Omental fat pad (tissue), 3 donors: ENCODE measurements at regions not wholly inside any gene's neighbourhood (a gene's known extent, or its start where the extent isn't known, plus 50 kb on each side); places are given as distances from the start of the nearest gene placed in this dataset.

Experiments used
- ATAC-seq: fragments of 150-250 bp; one replicate; pipeline ENCODE4 v1.9.1; 2016; ENCODE audit warnings: mild to moderate bottlenecking, moderate library complexity; ENCODE audit not compliant: low FRiP score
- DNase-seq: peaks from one replicate; pipeline ENCODE4 v3.0.0-alpha.2; 2019; ENCODE audit warnings: low spot score
- CTCF ChIP-seq, 3 donors: fragments of 450-650 bp; IDR thresholded peaks; one replicate each; pipeline ENCODE4 v1.5.1; 2016 to 2017; ENCODE audit warnings: antibody characterized with exemption in 3 of 3, mild to moderate bottlenecking in 3 of 3, moderate library complexity in 2 of 3

- TF ChIP-seq CTCF (IDR thresholded peaks at IDR 0.05), result no peak
- DNase-seq, result no peak
- no peak for ATAC-seq
These were observed 209.6 kb downstream of the PTBP2 start for GRCh38 chr1:96931136-96931535.

- no peak for TF ChIP-seq CTCF (IDR thresholded peaks at IDR 0.05)
- ATAC-seq (no peak), DNase-seq (no peak)
These were observed 212.7 kb downstream of the PTBP2 start for GRCh38 chr1:96934282-96934681.

- DNase-seq (no peak), ATAC-seq (no peak)
- TF ChIP-seq CTCF (IDR thresholded peaks at IDR 0.05), result no peak
These were observed 223.0 kb downstream of the PTBP2 start for GRCh38 chr1:96944432-96945092.

GRCh38 chr1:96945509-96946084 lies 224.0 kb downstream of the PTBP2 start:
- no peak for TF ChIP-seq CTCF (IDR thresholded peaks at IDR 0.05)
- ATAC-seq (peak; percentile 54), DNase-seq (no peak)

- ATAC-seq, result no peak
- TF ChIP-seq CTCF (IDR thresholded peaks at IDR 0.05), result no peak
- no peak for DNase-seq
These were observed 233.9 kb downstream of the PTBP2 start for GRCh38 chr1:96955307-96956012.

- no peak for DNase-seq
- ATAC-seq, result no peak
- TF ChIP-seq CTCF (IDR thresholded peaks at IDR 0.05), result no peak
These were observed 240.6 kb downstream of the PTBP2 start for GRCh38 chr1:96962216-96962615.
